Lower lobe of right lung (tissue), 2 donors: ENCODE measurements at regions not wholly inside any gene's neighbourhood (a gene's known extent, or its start where the extent isn't known, plus 50 kb on each side); places are given as distances from the start of the nearest gene placed in this dataset.
A peak's percentile ranks its signal among the peaks of the same experiment; 100 is the strongest.

Source experiments
- ATAC-seq, 2 donors: fragments of 200-7000 bp; cut with Tn5 transposase; one replicate each; pipeline ENCODE4 v1.9.1; 2020 to 2022; ENCODE audit warnings: mild to moderate bottlenecking in 2 of 2, moderate library complexity in 2 of 2
- DNase-seq: peaks from one replicate; pipeline ENCODE4 v3.0.0-alpha.2; 2020
- H3K27ac ChIP-seq: fragments of 200-600 bp; one replicate; pipeline ENCODE4 v1.8.0; 2022
- H3K27me3 ChIP-seq: fragments of 200-600 bp; one replicate; pipeline ENCODE4 v1.8.0; 2022; ENCODE audit warnings: low read depth
- H3K36me3 ChIP-seq: fragments of 200-600 bp; one replicate; pipeline ENCODE4 v1.8.0; 2022; ENCODE audit warnings: mild to moderate bottlenecking
- H3K4me1 ChIP-seq: fragments of 200-600 bp; one replicate; pipeline ENCODE4 v1.8.0; 2022
- H3K4me3 ChIP-seq: fragments of 200-600 bp; one replicate; pipeline ENCODE4 v1.8.0; 2022; ENCODE audit warnings: mild to moderate bottlenecking
- H3K9me3 ChIP-seq: fragments of 200-600 bp; one replicate; pipeline ENCODE4 v1.8.0; 2022
- CTCF ChIP-seq: fragments of 200-600 bp; IDR thresholded peaks from one replicate; pipeline ENCODE4 v1.8.0; 2022; ENCODE audit warnings: antibody characterized with exemption, mild to moderate bottlenecking
- intact Hi-C: fragments of 100-400 bp; cut with DNase I; formaldehyde crosslinking; loops from one replicate; pipeline ENCODE4 v1.11.0; 2022
- donor health status: DM: no; HTN: yes; CAD: no; lungs with severe emphysema.

GRCh38 chr3:139764936-139765335 is 87.2 kb upstream of the NMNAT3 start:
- Histone ChIP-seq H3K9me3 (no peaks in the 10 kb centered on the region), H3K4me1 (no peaks in the 10 kb centered on the region), H3K36me3 (no peaks in the 10 kb centered on the region), H3K4me3 (no peak overlapping the region), H3K27ac (no peak overlapping the region), H3K27me3 (no peaks in the 10 kb centered on the region)
- ATAC-seq (no peak), DNase-seq (no peak)
- intact Hi-C loops = no loop called here
- no peak for TF ChIP-seq CTCF

GRCh38 chr3:139764069-139764905 is 86.5 kb upstream of the NMNAT3 start:
- intact Hi-C loops = no loop called here
- Histone ChIP-seq H3K4me3 (no peak overlapping the region), H3K36me3 (no peaks in the 10 kb centered on the region), H3K4me1 (no peaks in the 10 kb centered on the region), H3K9me3 (no peaks in the 10 kb centered on the region), H3K27me3 (no peaks in the 10 kb centered on the region), H3K27ac (no peak overlapping the region)
- peak in 1 of 2 donors; percentile 26 for ATAC-seq
- DNase-seq = no peak
- TF ChIP-seq CTCF = no peak

DNA sequence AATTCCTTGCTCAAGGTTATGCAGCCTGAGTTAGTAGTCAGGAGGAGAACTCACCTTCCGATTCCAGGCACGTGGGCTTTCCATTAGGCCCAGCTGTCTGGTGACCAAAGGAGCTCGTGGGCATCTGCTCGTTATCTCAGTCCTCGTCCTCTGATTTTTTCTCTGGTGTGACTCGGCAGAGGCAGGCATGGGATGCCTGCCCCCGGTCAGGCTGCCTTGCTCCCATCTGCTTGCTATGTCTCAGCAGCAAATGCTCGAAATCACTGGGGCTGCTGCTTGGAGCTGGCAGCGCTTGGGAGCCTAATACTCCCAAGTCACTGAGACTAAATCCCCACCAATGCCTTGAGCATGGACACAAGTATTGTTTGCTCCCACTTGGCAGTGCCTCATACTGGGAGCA is 84.5 kb upstream of the NMNAT3 start:
- H3K4me3 ChIP-seq = no peak overlapping the region
- TF ChIP-seq CTCF = no peak
- H3K27me3 ChIP-seq = no peaks in the 10 kb centered on the region
- H3K4me1 ChIP-seq = no peaks in the 10 kb centered on the region
- ATAC-seq (no peak), DNase-seq (no peak)
- H3K9me3 ChIP-seq = no peaks in the 10 kb centered on the region
- H3K36me3 ChIP-seq = no peaks in the 10 kb centered on the region
- no peak overlapping the region for H3K27ac ChIP-seq
- intact Hi-C loops = no loop called here

- H3K9me3 ChIP-seq = no peaks in the 10 kb centered on the region
- no peaks in the 10 kb centered on the region for H3K27me3 ChIP-seq
- DNase-seq = no peak
- H3K4me1 ChIP-seq = no peaks in the 10 kb centered on the region
- ATAC-seq = no peak
- H3K4me3 ChIP-seq = no peak overlapping the region
- no peaks in the 10 kb centered on the region for H3K36me3 ChIP-seq
- no peak overlapping the region for H3K27ac ChIP-seq
- intact Hi-C loops = no loop called here
- no peak for TF ChIP-seq CTCF
Observed at GRCh38 chr3:139759470-139759869, 81.7 kb upstream of the NMNAT3 start.

GRCh38 chr3:139758654-139759291 is 81.0 kb upstream of the NMNAT3 start:
- intact Hi-C loops = no loop called here
- H3K27ac ChIP-seq = no peak overlapping the region
- no peak for TF ChIP-seq CTCF
- no peaks in the 10 kb centered on the region for H3K36me3 ChIP-seq
- DNase-seq (no peak), ATAC-seq (no peak)
- no peaks in the 10 kb centered on the region for H3K9me3 ChIP-seq
- H3K4me1 ChIP-seq = no peaks in the 10 kb centered on the region
- H3K27me3 ChIP-seq = no peaks in the 10 kb centered on the region
- H3K4me3 ChIP-seq = no peak overlapping the region
